Activated CD4-positive, CD25-positive, alpha-beta regulatory T cell treated with anti-CD3 and anti-CD28 coated beads, Interleukin-2, amount 50 U/mL, for 24 hours (primary cell): ENCODE measurements at regions not wholly inside any gene's neighbourhood (a gene's known extent, or its start where the extent isn't known, plus 50 kb on each side); places are given as distances from the start of the nearest gene placed in this dataset.

ENCODE experiments used
- ATAC-seq, 2 donors: fragments of 150-1000 bp; cut with Tn5 transposase; one replicate each; pipeline ENCODE4 v1.10.0; 2021; ENCODE audit warnings: mild to moderate bottlenecking in 1 of 2, moderate library complexity in 1 of 2

DNA sequence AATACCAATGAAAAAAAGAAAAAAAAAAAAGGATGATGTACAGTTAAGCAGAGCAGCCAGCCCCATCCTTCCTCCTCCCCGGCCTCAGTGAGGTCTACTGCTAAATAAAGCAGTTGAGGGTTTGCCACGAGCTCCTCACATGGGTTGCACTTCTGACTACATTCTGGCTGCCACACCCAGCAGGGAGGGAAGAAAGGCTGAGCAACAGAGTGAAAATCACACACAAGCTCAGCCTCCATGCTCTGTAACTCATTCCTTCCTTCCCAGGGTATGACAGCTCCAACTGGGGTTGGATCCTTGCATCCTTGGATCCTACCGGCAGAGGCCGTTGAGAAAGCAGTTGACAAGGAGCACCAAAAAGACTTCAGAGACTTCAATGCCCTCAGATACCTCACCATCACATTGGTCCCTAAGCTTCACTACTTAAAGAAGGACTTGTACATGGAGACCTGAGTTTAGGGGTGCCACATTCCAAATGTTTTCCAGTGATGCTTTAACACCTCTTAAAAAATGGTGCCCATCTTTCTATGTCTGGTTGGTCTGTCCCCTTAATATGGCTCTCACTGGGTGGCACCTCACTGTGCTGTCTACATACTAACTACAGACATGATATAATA lies 52.9 kb upstream of the PIK3CG start:
- ATAC-seq, result no peak

DNA sequence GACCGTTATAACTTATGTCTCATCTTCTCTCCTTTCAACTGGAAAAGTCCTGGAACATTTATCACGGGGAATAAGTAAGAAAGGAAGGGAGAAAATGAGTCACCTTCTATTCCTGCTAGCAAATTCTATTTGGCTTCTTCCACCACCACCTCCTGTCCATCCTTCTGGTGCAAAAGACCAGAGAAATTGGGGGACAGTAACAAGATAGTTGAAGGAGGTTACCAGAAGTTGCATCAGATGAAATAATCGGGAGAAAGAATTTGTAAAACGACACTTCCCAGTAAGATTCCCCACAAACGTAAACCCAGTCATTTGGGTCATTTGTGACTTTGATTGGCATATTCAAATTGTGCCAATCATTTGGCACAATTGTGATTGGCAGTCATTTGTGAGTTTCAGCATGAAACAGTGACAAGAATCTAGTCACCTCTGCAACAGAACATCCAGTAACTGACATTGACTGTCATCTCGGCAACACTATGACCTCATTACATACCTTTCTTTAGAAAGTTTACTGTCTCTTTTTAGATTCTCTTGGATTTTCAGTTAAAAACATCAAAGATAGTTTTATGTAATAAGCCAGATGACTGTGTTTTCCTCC lies 51.3 kb upstream of the PIK3CG start:
- no peak for ATAC-seq

GRCh38 chr7:106814887-106815286 lies 50.2 kb upstream of the PIK3CG start:
- no peak for ATAC-seq
